Tibial artery (tissue), 4 donors: ENCODE measurements at regions not wholly inside any gene's neighbourhood (a gene's known extent, or its start where the extent isn't known, plus 50 kb on each side); places are given as distances from the start of the nearest gene placed in this dataset.

Experiments
- DNase-seq, 2 donors: peaks; one replicate each; pipeline ENCODE4 v3.0.0-alpha.2; 2019
- H3K27ac ChIP-seq, 2 donors: fragments of 200-600 bp; sonication (generic) in 1 of 2; 1 replicate in 1 of 2; 2 replicates in 1 of 2; pipeline ENCODE4 v1.5.1; 2018 to 2019; ENCODE audit warnings: mild to moderate bottlenecking in 1 of 2
- H3K27me3 ChIP-seq, 2 donors: fragments of 200-600 bp; sonication (generic) in 1 of 2; one replicate each; pipeline versions ENCODE4 v1.5.1 to v1.6.0; 2016 to 2019
- H3K36me3 ChIP-seq, 3 donors: fragments of 200-600 bp; sonication (generic) in 2 of 3; one replicate each; pipeline ENCODE4 v1.5.1; 2016 to 2019; ENCODE audit warnings: mild to moderate bottlenecking in 2 of 3
- H3K4me1 ChIP-seq, 4 donors: fragments of 200-600 bp; sonication (generic) in 2 of 4; 1 replicate in 3 of 4; 2 replicates in 1 of 4; pipeline ENCODE4 v1.5.1; 2016 to 2019
- H3K4me3 ChIP-seq, 2 donors: fragments of 200-600 bp; sonication (generic) in 1 of 2; 1 replicate in 1 of 2; 2 replicates in 1 of 2; pipeline ENCODE4 v1.5.1; 2018 to 2019; ENCODE audit warnings: mild to moderate bottlenecking in 2 of 2
- H3K9me3 ChIP-seq, 3 donors: fragments of 200-600 bp; sonication (generic) in 1 of 3; one replicate each; pipeline ENCODE4 v1.5.1; 2016 to 2019
- CTCF ChIP-seq, 2 experiments: fragments of 200-600 bp in 1 of 2; fragments of 450-650 bp in 1 of 2; IDR thresholded peaks; one replicate each; pipeline ENCODE4 v1.5.1; 2017 to 2019; ENCODE audit warnings: antibody characterized with exemption in 2 of 2, mild to moderate bottlenecking in 1 of 2, moderate library complexity in 1 of 2
- intact Hi-C: fragments of 100-400 bp; cut with DNase I; formaldehyde crosslinking; loops from one replicate; pipeline ENCODE4 v1.15.0; 2023; ENCODE audit warnings: low total_unique reads

- no peak overlapping the region for H3K4me3 ChIP-seq
- H3K4me1 ChIP-seq: no peaks in the 10 kb centered on the region
- H3K36me3 ChIP-seq: no peaks in the 10 kb centered on the region
- no peaks in the 10 kb centered on the region for H3K27me3 ChIP-seq
- intact Hi-C loops: no loop called here
- no peak for TF ChIP-seq CTCF (IDR thresholded peaks at IDR 0.05)
- no peaks in the 10 kb centered on the region for H3K9me3 ChIP-seq
- H3K27ac ChIP-seq: no peak overlapping the region
- no peak for DNase-seq
Observed at GRCh38 chr15:47398594-47398993, 318.7 kb upstream of the SEMA6D start.

GRCh38 chr15:47399100-47399499, 318.2 kb upstream of the SEMA6D start:
- Histone ChIP-seq H3K36me3 (no peaks in the 10 kb centered on the region), H3K4me3 (no peak overlapping the region), H3K9me3 (no peaks in the 10 kb centered on the region), H3K4me1 (no peaks in the 10 kb centered on the region), H3K27me3 (no peaks in the 10 kb centered on the region), H3K27ac (no peak overlapping the region)
- intact Hi-C loops: no loop called here
- no peak for TF ChIP-seq CTCF (IDR thresholded peaks at IDR 0.05)
- no peak for DNase-seq

GRCh38 chr15:47400603-47401002, 316.7 kb upstream of the SEMA6D start:
- Histone ChIP-seq H3K4me1 (no peaks in the 10 kb centered on the region), H3K36me3 (no peaks in the 10 kb centered on the region), H3K9me3 (no peaks in the 10 kb centered on the region), H3K27ac (no peak overlapping the region), H3K27me3 (no peaks in the 10 kb centered on the region), H3K4me3 (no peak overlapping the region)
- DNase-seq: no peak
- no peak for TF ChIP-seq CTCF (IDR thresholded peaks at IDR 0.05)
- intact Hi-C loops: no loop called here

GRCh38 chr15:47401427-47401826, 315.9 kb upstream of the SEMA6D start:
- Histone ChIP-seq H3K4me1 (no peaks in the 10 kb centered on the region), H3K27me3 (no peaks in the 10 kb centered on the region), H3K4me3 (no peak overlapping the region), H3K36me3 (no peaks in the 10 kb centered on the region), H3K27ac (no peak overlapping the region), H3K9me3 (no peaks in the 10 kb centered on the region)
- DNase-seq: no peak
- TF ChIP-seq CTCF (IDR thresholded peaks at IDR 0.05): no peak
- intact Hi-C loops: no loop called here

- Histone ChIP-seq H3K9me3 (no peaks in the 10 kb centered on the region), H3K27me3 (no peaks in the 10 kb centered on the region), H3K4me1 (no peaks in the 10 kb centered on the region), H3K36me3 (no peaks in the 10 kb centered on the region), H3K27ac (no peak overlapping the region), H3K4me3 (no peak overlapping the region)
- no peak for TF ChIP-seq CTCF (IDR thresholded peaks at IDR 0.05)
- intact Hi-C loops: no loop called here
- DNase-seq: no peak
Observed at GRCh38 chr15:47402829-47403228, 314.5 kb upstream of the SEMA6D start.

- no peak for TF ChIP-seq CTCF (IDR thresholded peaks at IDR 0.05)
- Histone ChIP-seq H3K4me1 (peaks cover 0 to 16% (median 10%) of the 10 kb centered on the region in 4 donors), H3K27me3 (no peaks in the 10 kb centered on the region), H3K4me3 (no peak overlapping the region), H3K9me3 (no peaks in the 10 kb centered on the region), H3K27ac (no peak overlapping the region), H3K36me3 (no peaks in the 10 kb centered on the region)
- intact Hi-C loops: no loop called here
- no peak for DNase-seq
Observed at GRCh38 chr15:47404877-47405276, 312.4 kb upstream of the SEMA6D start.
